Activated CD8-positive, alpha-beta memory T cell treated with anti-CD3 and anti-CD28 coated beads, Interleukin-2, amount 50 U/mL, for 4 hours (primary cell): ENCODE measurements at regions not wholly inside any gene's neighbourhood (a gene's known extent, or its start where the extent isn't known, plus 50 kb on each side); places are given as distances from the start of the nearest gene placed in this dataset.
A peak's percentile ranks its signal among the peaks of the same experiment; 100 is the strongest.
"Not testable (repeated sequence)": the region's sequence is repeated elsewhere in the genome, so short reads cannot be mapped to it uniquely, and the experiment has no call there.

Source experiments
- DNase-seq: peaks from one replicate; pipeline ENCODE4 v3.0.0-alpha.2; 2020

- DNase-seq: no peak
These were observed 86.3 kb upstream of the CARMIL1 start for GRCh38 chr6:25192590-25193459.

- no peak for DNase-seq
These were observed 85.6 kb upstream of the CARMIL1 start for GRCh38 chr6:25193460-25194171.

- no peak for DNase-seq
These were observed 84.9 kb upstream of the CARMIL1 start for GRCh38 chr6:25194172-25194678.

- DNase-seq: no peak
These were observed 82.7 kb upstream of the CARMIL1 start for GRCh38 chr6:25196464-25196863.

- no peak for DNase-seq
These were observed 82.1 kb upstream of the CARMIL1 start for GRCh38 chr6:25197111-25197510.

GRCh38 chr6:25199544-25199943 lies 79.6 kb upstream of the CARMIL1 start:
- DNase-seq: no peak

GRCh38 chr6:25202504-25202903 lies 76.7 kb upstream of the CARMIL1 start:
- no peak for DNase-seq

- no peak for DNase-seq
These were observed 73.5 kb upstream of the CARMIL1 start for GRCh38 chr6:25205629-25206028.

- not testable (repeated sequence) for DNase-seq
These were observed 71.6 kb upstream of the CARMIL1 start for GRCh38 chr6:25207453-25208155.

- no peak for DNase-seq
These were observed 63.3 kb upstream of the CARMIL1 start for GRCh38 chr6:25215881-25216280.

- no peak for DNase-seq
These were observed 61.9 kb upstream of the CARMIL1 start for GRCh38 chr6:25217302-25217701.

GRCh38 chr6:25217829-25218228 lies 61.3 kb upstream of the CARMIL1 start:
- no peak for DNase-seq

- DNase-seq: no peak
These were observed 60.8 kb upstream of the CARMIL1 start for GRCh38 chr6:25218346-25218745.

- no peak for DNase-seq
These were observed 59.8 kb upstream of the CARMIL1 start for GRCh38 chr6:25219216-25219916.

- DNase-seq: no peak
These were observed 59.3 kb upstream of the CARMIL1 start for GRCh38 chr6:25219917-25220278.

- DNase-seq: no peak
These were observed 58.3 kb upstream of the CARMIL1 start for GRCh38 chr6:25220857-25221256.

- no peak for DNase-seq
These were observed 57.0 kb upstream of the CARMIL1 start for GRCh38 chr6:25222006-25222678.

GRCh38 chr6:25223490-25223991 lies 55.6 kb upstream of the CARMIL1 start:
- DNase-seq: peak; percentile 69

GRCh38 chr6:25224242-25224641 lies 54.9 kb upstream of the CARMIL1 start:
- no peak for DNase-seq

- DNase-seq: no peak
These were observed 51.3 kb upstream of the CARMIL1 start for GRCh38 chr6:25227854-25228253.
